Progenitor cell of endocrine pancreas (in vitro differentiated cells): ENCODE measurements at regions not wholly inside any gene's neighbourhood (a gene's known extent, or its start where the extent isn't known, plus 50 kb on each side); places are given as distances from the start of the nearest gene placed in this dataset.

Source experiments
- DNase-seq: peaks from one replicate; pipeline ENCODE4 v3.0.0; 2021; ENCODE audit warnings: low spot score; ENCODE audit not compliant: unreplicated experiment
- H3K27ac Mint-ChIP-seq: 2 replicates; pipeline ENCODE4 v1.8.0; 2021; ENCODE audit warnings: mild to moderate bottlenecking, moderate library complexity, mixed read lengths
- H3K27me3 Mint-ChIP-seq: 2 replicates; pipeline ENCODE4 v1.8.0; 2021; ENCODE audit warnings: mixed read lengths
- H3K36me3 Mint-ChIP-seq: 2 replicates; pipeline ENCODE4 v1.8.0; 2022; ENCODE audit warnings: mixed read lengths; ENCODE audit not compliant: insufficient read depth
- H3K4me1 Mint-ChIP-seq: 2 replicates; pipeline ENCODE4 v1.8.0; 2021; ENCODE audit warnings: low read depth, mixed read lengths
- H3K4me3 Mint-ChIP-seq: 2 replicates; pipeline ENCODE4 v1.8.0; 2021; ENCODE audit warnings: low read depth, mild to moderate bottlenecking, moderate library complexity, mixed read lengths
- H3K9me3 Mint-ChIP-seq: 2 replicates; pipeline ENCODE4 v1.8.0; 2021; ENCODE audit warnings: low read depth, mixed read lengths
- CTCF ChIP-seq: fragments of 200-600 bp; sonication (generic); IDR thresholded peaks from one replicate; pipeline ENCODE4 v1.5.0; 2021; ENCODE audit warnings: antibody characterized with exemption, mild to moderate bottlenecking; ENCODE audit not compliant: unreplicated experiment

GRCh38 chr5:104755806-104756205 is 1193.2 kb upstream of the NUDT12 start:
- Mint-ChIP-seq H3K4me1 (no peaks in the 10 kb centered on the region), H3K4me3 (no peak overlapping the region), H3K27ac (no peak overlapping the region), H3K36me3 (no peaks in the 10 kb centered on the region), H3K9me3 (no peaks in the 10 kb centered on the region), H3K27me3 (no peaks in the 10 kb centered on the region)
- TF ChIP-seq CTCF, result no peak
- no peak for DNase-seq

GRCh38 chr5:104754311-104754995 is 1191.9 kb upstream of the NUDT12 start:
- Mint-ChIP-seq H3K36me3 (no peaks in the 10 kb centered on the region), H3K27ac (no peak overlapping the region), H3K9me3 (no peaks in the 10 kb centered on the region), H3K4me3 (no peak overlapping the region), H3K4me1 (no peaks in the 10 kb centered on the region), H3K27me3 (no peaks in the 10 kb centered on the region)
- DNase-seq, result no peak
- TF ChIP-seq CTCF, result no peak

- TF ChIP-seq CTCF, result no peak
- Mint-ChIP-seq H3K27me3 (no peaks in the 10 kb centered on the region), H3K4me3 (no peak overlapping the region)
These were observed 1189.4 kb upstream of the NUDT12 start for GRCh38 chr5:104751969-104752368.

GRCh38 chr5:104739905-104740304 is 1177.3 kb upstream of the NUDT12 start:
- peaks cover 4% of the 10 kb centered on the region for H3K4me1 Mint-ChIP-seq
- TF ChIP-seq CTCF, result no peak
- H3K4me3 Mint-ChIP-seq, result no peak overlapping the region
- H3K36me3 Mint-ChIP-seq, result no peaks in the 10 kb centered on the region
- DNase-seq, result no peak
- peaks cover 10% of the 10 kb centered on the region for H3K27me3 Mint-ChIP-seq
- no peak overlapping the region for H3K27ac Mint-ChIP-seq
- peaks cover 9% of the 10 kb centered on the region for H3K9me3 Mint-ChIP-seq

More at GRCh38 chr5:104751969-104752368, 1189.4 kb upstream of the NUDT12 start:
- peaks cover 1% of the 10 kb centered on the region for H3K36me3 Mint-ChIP-seq
- H3K4me1 Mint-ChIP-seq, result no peaks in the 10 kb centered on the region
- H3K9me3 Mint-ChIP-seq, result peaks cover 9% of the 10 kb centered on the region
- DNase-seq, result no peak
- H3K27ac Mint-ChIP-seq, result no peak overlapping the region

- Mint-ChIP-seq H3K4me1 (peaks cover 4% of the 10 kb centered on the region), H3K9me3 (peaks cover 7% of the 10 kb centered on the region), H3K27me3 (peaks cover 10% of the 10 kb centered on the region), H3K36me3 (no peaks in the 10 kb centered on the region), H3K4me3 (no peak overlapping the region), H3K27ac (no peak overlapping the region)
- no peak for DNase-seq
- no peak for TF ChIP-seq CTCF
These were observed 1176.9 kb upstream of the NUDT12 start for GRCh38 chr5:104739503-104739902.
